Colon (tissue), 2 donors: ENCODE measurements at regions not wholly inside any gene's neighbourhood (a gene's known extent, or its start where the extent isn't known, plus 50 kb on each side); places are given as distances from the start of the nearest gene placed in this dataset.
A peak's percentile ranks its signal among the peaks of the same experiment; 100 is the strongest.

ENCODE experiments used
- FAIRE-seq: peaks from 2 replicates; lab custom pipeline; 2012; peaks lifted over from hg19 to GRCh38; lab: Jason Lieb, UNC
- donor health status: control.
- donor health status: control.

DNA sequence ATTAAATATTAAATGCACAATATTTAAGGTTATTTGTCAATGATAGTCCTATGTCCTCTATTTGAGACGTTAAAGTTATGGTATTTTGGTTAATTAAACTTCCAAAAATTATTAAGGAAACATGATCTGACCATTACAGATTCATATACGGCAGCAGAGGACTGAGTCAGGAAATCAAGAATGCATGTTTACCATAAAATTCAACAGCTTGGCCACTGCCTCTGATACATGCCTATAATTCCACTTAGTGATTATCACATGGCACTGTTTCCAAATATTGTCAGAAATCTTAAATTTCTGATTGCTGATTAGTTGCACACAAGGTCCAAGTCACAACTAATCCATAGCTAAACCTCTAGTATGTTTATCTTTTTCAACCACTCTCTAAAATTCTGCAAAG is 232.2 kb upstream of the UGT8 start:
- FAIRE-seq, result no peak

DNA sequence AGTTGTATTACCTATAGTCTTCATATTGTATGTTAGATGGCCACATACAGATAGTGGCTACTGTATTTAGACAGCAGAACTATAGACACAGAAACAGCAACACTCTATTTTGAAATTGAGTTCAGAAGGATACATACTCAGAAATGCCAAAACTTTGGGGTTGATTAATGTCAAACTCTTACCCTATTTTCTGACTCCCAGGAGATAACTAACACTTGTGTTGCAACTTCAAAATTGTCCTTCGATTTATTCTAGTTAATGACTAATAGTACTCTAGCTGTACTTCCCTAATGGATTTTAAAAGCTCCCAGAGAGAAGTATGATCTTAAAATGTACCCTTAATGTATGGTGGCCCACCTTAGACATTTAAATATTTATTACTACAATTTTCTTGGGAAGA is 229.9 kb upstream of the UGT8 start:
- no peak for FAIRE-seq

DNA sequence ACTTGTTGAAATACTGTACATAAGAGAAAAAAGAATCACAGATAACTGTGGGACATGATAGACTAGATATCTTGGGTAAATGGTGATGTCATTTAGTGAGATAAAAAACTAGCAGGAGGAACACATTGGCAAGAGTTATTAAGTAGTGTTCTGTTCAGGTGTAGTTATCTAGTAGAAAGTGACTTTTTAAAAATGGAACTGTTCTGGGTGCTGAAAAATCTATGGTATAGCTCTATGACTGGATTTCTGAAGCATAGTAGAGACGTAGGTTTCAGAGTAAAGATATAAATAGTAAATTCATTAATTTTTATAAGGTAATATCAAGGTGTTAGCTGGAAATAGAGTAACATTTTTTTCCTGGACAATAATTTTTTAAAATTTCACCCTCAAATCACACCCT is 225.1 kb upstream of the UGT8 start:
- FAIRE-seq, result no peak

DNA sequence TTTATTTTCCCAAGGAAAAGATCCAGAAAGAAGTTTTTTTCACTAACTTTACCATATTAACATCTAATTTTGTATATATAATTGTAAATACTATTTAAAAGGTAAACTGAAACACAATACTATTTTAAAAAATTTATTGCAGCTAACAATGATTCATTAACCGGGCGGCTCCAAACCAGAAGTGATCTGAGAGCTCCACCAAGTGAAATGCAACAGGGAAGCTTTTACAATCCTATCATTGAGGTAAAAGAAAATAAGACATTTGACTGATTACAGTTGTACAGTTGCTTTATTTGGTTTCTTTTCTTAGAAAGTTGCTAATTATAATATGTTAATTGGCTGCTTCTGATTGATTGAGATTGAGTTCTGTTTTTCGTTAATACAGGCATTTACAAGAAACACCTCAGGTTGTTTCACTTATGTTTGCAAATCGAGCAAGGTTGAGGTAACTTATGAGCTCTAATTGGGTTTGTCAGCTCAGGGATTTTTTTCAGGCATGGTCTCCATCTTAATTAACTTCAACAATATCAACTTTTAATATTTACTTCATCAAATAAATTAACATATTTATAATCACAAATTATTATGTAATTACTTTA is 220.2 kb upstream of the UGT8 start:
- no peak for FAIRE-seq

DNA sequence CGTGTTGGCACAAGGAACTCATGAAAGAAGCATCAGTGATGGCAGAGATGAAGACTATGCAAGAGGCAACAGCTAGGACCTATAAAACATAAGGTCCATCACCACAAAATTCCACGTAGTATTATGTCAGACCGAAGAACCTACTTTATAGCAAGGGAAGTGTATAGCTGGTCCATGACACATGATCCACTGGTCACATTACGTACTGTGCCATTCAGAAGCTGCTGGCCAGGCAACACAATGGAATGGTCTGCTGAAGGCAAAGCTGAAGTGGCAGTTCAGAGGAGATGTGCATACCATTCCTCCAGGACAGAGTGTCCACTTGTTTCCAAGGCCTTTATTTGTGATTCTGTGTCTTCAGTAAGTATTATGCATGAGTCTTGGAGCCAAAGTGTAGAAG is 215.5 kb upstream of the UGT8 start:
- FAIRE-seq, result no peak

DNA sequence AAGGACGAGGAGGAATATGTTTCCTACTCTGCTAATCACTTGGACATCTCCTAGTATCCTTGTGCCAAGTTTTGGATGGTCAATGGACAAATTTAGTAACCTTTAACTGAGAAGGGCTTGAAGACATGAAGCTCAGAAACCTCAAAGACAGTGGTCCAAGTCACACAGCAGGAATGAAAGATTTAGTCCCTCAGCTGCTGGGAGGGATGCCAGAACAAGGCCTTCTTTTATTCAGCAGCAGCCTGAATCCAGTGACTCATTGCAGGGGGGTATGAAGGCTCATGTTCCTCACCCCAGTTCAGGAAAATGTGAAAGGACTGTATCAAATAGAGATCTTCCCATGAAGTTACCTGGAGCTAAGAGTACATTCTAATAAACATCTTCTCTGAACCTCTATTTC is 214.9 kb upstream of the UGT8 start:
- FAIRE-seq, result no peak

DNA sequence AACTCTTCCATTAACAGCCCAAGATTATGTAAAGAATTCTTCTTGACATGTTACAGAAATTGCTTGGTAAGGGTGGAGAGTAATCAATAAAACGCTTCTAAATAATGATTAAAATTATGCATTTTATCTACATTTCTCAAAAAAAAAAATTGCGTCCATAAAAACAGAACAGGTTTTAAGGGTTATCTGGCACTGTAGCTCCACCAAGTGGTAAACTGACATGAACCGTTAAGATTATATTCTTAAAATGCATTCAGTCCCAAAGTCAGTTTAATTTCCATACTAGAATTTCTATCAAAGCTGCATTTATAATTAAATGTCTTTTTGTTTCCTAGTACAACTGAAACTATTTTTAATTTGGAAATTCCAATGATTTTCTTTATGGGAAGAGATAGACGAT is 214.0 kb upstream of the UGT8 start:
- no peak for FAIRE-seq

DNA sequence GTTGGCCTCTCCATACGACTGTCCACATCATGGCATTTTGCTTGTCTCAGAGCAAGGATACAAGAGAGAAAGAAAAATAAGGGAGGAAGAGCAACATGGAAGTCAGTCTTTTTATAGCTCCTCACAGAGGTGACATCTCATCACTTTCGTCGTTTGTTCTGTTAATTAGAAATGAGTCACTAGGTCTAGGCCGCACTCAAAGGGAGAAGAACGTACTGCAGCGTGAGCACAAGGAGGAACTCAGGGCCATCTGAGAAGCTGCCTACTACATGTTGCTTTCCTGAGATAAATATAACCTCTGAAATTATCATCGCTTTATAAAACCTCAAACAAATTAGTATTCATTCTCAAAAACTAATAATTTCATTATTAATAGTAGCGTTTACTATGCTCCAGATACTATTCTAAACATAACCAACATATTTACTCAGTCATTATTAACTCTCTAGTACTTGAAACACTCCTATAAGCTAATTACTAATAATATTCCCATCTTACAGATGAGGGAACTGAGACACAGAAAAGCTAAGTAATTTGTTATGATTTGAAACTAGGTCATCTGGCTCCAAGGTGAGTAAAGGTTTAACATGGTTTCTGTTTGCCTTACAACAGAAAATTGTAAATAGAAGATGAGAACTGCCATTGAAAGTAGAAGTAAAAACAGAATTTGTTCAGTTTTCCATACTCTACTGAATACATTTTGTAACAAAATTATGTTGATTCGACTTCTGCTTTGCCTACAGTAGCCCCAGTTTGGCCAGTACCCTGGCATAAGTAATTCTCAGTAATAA is 213.2 kb upstream of the UGT8 start:
- FAIRE-seq, result no peak

DNA sequence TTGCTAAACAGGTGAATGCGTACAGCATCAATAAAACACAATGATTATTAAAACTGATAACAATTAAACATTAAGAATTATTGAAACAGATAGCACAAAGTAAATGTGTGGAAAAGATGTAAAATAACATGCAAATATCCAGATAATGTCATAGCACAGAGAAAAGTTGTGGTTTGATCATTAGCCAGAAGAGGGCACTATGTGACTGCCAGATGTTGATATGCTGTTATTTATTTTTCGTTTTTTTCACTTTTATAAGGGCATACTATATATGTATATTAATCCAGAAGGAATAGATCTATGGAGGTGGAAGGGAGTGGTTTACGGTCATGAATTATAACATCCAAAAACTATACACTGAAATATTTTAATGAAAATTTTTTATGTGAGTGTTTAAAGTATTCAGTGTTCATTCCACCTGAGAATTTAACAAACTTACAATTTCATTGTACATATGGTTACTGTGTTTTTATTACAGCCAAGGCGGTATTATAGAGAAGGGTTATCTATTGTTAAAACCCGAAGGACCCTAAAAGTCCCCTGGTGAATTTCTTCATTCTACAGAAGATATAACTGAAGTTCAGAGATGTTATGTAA is 211.9 kb upstream of the UGT8 start:
- FAIRE-seq, result peak; percentile 74

DNA sequence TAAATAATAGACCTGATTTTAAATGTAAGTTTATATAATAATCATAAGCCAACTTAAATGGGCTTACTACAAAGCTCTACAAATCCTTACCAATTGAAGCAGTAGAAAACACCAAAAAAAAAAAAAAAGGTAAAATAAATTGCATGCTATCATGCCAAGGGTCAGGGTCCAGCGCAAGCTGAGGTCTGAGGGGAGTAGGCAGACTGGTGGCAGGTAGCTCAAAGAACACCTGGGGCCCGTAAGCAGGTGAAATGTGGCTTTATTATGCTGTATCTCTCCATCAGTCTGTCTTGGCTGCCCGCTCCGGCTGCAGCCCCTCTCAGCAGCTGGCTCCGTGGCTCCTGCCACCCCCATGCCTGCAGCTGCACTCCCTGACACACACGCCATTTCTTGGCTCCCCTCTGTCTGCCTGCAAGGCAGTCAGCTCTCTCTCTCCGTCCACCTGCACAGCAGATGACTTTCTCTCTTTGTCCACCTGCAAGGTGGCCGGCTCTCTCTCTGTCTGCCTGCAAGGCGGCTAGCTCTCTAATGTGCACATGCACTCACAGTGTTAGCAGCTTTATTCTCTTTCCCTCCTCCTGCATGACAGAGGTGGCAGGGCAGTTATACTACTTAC is 209.4 kb upstream of the UGT8 start:
- no peak for FAIRE-seq

DNA sequence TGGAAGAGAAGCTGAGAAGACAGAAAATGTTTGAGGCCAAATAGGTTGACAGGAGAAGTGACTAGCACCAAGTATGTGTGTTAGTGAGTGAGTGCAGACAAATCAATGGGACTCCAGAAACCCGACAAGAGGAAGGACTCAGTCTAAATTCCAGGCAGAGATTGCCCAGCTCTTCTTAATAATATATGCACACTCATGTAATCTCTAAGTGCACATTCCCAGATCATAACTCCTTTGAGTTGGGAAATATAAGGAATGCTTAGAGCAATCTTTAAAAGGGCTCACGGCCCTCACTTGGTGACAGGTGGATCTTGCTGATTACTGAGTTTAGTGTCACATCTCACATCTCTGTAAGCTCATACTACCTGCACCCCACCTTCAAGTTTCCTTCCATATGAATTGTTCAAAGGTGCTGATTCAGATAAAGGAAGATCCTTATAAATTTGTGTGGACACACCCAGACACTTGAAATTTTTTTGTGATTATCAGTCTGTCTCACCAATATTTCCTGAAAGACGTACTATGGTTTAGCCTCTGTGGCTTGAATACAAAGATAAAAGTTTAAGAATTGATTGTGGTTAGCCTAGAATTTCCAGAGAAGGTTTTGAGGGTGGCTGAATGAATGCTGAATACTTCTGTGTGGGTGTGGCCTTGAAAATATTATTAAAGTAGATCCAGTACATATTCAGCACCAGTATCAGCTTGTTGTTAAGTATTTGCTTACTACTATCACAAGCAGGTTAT is 205.1 kb upstream of the UGT8 start:
- FAIRE-seq, result no peak

DNA sequence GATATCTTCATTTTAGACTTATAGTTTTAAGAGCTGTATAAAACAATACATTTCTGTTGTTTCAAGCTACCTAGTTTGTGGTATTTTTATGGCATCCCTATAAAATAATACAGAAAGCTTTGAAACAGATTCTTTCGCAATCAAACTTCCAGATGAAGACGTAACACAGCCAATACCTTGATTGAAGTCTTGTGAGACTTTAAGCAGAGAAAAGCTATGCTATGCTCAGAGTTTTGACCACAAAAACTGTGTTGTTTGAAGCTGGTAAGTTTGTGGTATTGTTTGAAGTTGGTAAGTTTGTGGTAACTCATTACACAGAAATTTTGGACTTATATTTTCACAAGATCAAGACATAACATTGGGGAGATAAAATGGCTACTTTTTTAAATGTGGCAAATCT is 201.8 kb upstream of the UGT8 start:
- peak; percentile 68 for FAIRE-seq

DNA sequence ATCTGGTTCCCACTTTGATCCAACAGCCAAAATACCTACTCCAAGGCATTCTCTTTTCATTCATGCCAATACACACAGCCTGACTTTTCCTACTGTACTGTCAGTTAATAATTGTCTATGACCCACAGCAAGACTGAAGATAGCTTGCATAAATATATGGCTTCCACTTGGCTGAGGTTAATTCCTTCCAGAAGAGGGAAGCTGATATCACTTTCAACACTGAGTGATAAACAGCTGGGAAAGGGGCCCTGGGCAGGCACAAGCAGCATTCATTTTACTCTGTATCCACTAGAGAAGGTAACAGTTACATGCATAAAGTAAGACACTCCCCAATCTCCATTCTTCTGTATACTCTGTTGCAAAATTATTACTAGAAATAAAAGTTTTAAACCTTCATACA is 200.2 kb upstream of the UGT8 start:
- no peak for FAIRE-seq

DNA sequence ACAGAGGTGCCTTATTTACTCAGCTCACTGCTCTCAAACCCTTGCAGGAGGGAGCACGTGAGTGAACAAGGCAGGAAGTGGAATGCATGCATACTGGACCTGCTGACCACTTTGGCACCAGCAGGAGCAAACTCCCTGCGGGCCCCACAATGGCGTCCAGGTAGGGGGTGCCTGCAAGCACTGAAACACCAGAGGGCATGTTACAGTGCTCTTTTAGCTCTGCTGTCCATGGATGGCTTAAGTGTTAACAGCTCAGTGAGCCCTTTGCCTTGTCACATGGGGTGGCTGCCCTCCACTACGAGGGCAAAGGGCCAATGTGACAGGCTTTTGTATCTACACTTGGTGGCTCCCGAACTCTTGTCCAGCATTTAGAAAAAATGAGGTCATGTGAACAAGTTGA is 199.5 kb upstream of the UGT8 start:
- no peak for FAIRE-seq

DNA sequence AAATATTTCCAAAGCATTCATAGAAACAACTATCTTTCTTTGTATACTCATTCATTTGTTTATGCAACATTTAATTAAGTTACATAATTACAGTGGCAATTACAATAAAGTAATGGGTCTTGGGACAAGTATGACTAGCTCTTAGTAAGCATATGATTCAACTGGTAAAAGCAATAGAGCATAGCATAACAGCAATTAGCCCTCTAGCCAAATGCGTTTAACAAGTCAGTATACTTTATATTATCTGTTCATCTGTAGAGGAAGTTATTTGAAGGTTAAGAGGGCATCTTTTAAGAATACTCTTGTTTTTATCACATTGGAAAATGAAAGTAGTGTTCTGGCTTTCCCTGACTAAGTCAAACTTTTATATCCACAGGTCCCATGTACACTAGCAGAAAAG is 198.1 kb upstream of the UGT8 start:
- FAIRE-seq, result peak; percentile 74

DNA sequence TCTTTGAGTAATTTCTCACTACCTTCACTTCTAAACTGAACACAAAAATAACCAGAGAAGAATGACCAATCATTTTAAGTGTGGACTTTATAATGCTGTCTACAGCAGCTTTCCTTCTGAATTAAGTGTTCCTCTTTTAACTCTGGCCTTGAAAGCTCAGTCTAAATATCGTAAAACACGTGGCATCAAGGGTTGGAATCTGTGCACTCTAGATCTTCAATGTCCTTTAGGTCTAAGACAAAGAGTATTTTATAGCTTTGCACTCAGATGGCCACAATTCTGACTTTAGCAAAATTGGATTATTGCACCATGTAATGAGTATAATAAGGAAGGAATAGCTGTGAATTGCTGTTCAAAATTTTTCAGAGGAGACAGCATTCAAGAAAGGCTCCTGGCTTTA is 197.1 kb upstream of the UGT8 start:
- peak; percentile 78 for FAIRE-seq

DNA sequence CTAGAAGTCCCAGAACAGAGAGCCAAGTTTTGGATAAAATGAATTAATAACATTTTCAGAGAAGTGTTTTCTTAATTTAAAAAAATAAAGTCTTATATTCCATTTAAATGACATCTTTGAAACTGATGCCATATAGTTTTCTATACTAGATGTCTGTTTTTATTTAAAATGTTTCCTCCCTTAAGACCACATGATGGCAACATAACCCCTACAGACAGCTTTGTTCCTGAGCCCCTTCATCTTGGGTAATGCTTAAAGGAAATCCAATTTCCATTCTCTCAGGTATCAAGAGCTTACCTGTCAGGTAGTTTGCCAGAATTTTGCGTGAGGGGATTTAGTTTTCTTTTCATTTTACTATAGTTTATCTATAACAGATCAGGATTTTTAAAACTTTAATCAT is 181.4 kb upstream of the UGT8 start:
- FAIRE-seq, result no peak

DNA sequence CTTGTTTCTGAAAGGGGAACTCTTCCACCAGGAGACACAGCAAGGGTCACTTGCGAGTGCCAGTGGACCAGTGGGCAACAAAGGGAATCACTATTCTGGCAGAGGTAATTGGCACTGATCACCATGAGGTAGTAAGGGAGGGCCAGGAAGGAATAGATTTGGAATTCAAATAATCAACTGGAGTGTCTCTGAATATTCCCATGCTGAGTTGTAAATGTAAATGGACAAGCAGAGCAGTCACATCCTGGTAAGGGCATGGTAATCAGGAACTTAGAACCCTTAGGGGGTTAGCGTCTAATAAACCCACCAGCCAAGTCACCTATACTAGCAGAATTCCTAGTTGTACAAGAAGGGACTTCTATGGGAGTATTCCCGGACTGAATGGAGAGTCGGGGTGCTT is 178.5 kb upstream of the UGT8 start:
- FAIRE-seq, result no peak

DNA sequence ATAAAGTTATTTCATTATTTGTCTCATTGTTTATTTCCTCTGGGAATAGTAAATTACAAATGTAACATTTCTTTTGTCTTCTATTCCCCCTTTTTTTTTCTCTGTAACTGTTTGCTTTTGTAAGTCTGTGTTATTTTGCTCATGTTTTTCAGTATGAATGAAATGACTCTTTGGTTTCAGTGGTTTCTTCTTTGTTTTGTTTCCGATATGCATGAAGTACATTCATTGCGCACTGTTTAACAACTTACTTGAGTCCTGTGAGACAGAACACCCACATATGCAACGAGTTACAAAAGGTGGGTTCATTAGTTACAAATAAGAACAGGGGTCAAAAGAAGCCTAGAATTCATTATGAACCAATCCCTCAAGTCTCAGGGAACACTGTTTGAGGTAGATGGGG is 175.0 kb upstream of the UGT8 start:
- no peak for FAIRE-seq

DNA sequence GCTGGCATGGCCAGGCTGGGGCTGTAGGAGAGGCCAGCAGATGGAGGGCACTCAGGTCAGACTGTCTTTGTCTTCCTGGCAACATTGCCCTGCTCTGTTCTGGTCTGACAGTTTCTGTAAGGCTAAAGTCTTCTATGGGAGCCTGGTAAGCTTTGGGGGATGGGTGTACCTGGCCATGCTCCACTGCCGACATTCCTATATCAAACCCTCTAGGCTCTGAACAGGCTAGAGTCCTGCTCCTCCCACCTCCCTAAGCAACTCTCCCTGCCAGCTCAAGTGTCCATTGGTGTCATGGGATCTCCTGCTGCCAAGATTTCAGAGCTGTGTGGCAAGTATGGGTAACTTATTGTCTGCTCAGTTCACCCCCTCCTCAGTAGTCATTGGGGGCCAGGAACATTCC is 163.5 kb upstream of the UGT8 start:
- no peak for FAIRE-seq

DNA sequence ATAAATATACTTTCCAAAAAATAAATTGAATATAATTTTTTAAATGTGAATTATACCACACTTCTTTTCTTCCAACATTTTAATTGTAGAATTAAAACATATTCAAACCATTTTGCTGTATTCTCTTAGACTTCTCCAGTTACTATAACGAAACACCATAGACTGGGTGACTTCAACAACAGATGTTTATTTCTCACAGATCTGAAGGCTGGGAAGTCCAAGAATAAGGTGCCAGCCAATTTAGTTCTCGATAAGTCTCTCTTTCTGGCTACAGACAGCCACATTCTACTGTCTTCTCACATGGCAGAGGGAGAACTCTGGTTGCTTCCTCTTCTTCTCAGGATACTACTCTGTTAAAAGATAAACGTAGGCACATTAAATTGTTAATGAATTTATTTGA is 155.8 kb upstream of the UGT8 start:
- no peak for FAIRE-seq

DNA sequence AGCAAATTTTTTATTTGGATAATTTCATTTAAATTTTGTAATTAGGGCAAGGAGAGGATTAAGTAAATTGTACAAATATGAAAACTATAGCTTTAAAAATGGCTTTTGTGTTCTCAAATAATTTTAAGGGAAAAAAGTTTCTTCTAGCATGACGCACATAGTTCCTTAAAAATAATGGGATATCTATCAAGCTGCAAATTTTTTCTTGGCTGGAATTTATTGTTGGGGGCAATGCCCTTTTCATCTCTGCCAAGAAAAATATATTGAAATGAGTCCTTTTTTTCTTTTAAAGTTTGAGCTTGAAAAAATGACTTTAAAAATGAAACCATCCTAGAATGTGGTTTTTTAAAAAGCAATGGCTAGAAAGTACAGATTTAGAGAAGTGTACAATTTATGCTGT is 154.4 kb upstream of the UGT8 start:
- FAIRE-seq, result no peak
